ENCODE measurements at regions not wholly inside any gene's neighbourhood (a gene's known extent, or its start where the extent isn't known, plus 50 kb on each side); places are given as distances from the start of the nearest gene placed in this dataset.

- DNase-seq (ENCODE audit: low spot score in 2 of 2), result no peak
- H3K36me3 Mint-ChIP-seq, result no peaks in the 10 kb centered on the region
- no peaks in the 10 kb centered on the region for H3K9me3 Mint-ChIP-seq
- no peaks in the 10 kb centered on the region for H3K4me1 Mint-ChIP-seq
- ATAC-seq, result no peak
- H3K4me3 Mint-ChIP-seq, result no peak overlapping the region
- no peak overlapping the region for H3K27ac Mint-ChIP-seq
These were observed 92.7 kb downstream of the LEPR start for GRCh38 chr1:65512967-65513780.

- ATAC-seq (no peak), DNase-seq (ENCODE audit: low spot score in 2 of 2) (no peak)
- H3K27ac Mint-ChIP-seq, result no peak overlapping the region
- H3K36me3 Mint-ChIP-seq, result no peaks in the 10 kb centered on the region
- H3K4me1 Mint-ChIP-seq, result no peaks in the 10 kb centered on the region
- H3K4me3 Mint-ChIP-seq, result no peak overlapping the region
- no peaks in the 10 kb centered on the region for H3K9me3 Mint-ChIP-seq
These were observed 93.6 kb downstream of the LEPR start for GRCh38 chr1:65514041-65514440.

- Mint-ChIP-seq H3K9me3 (no peaks in the 10 kb centered on the region), H3K27ac (no peak overlapping the region), H3K36me3 (no peaks in the 10 kb centered on the region), H3K4me1 (no peaks in the 10 kb centered on the region), H3K4me3 (no peak overlapping the region)
- DNase-seq (ENCODE audit: low spot score in 2 of 2), result no peak
- no peak for ATAC-seq
These were observed 104.4 kb downstream of the LEPR start for GRCh38 chr1:65524931-65525265.

GRCh38 chr1:65525266-65526048, 105.0 kb downstream of the LEPR start:
- Mint-ChIP-seq H3K4me1 (no peaks in the 10 kb centered on the region), H3K4me3 (no peak overlapping the region), H3K36me3 (no peaks in the 10 kb centered on the region), H3K27ac (no peak overlapping the region), H3K9me3 (no peaks in the 10 kb centered on the region)
- ATAC-seq (no peak), DNase-seq (ENCODE audit: low spot score in 2 of 2) (no peak)

GRCh38 chr1:65526049-65526556, 105.6 kb downstream of the LEPR start:
- Mint-ChIP-seq H3K27ac (no peak overlapping the region), H3K9me3 (peaks cover 3% of the 10 kb centered on the region), H3K4me3 (no peak overlapping the region), H3K36me3 (no peaks in the 10 kb centered on the region), H3K4me1 (no peaks in the 10 kb centered on the region)
- DNase-seq (ENCODE audit: low spot score in 2 of 2) (no peak), ATAC-seq (no peak)

GRCh38 chr1:65527190-65527589, 106.7 kb downstream of the LEPR start:
- Mint-ChIP-seq H3K9me3 (peaks cover 6% of the 10 kb centered on the region), H3K4me1 (no peaks in the 10 kb centered on the region), H3K36me3 (no peaks in the 10 kb centered on the region), H3K27ac (no peak overlapping the region), H3K4me3 (no peak overlapping the region)
- no peak for DNase-seq (ENCODE audit: low spot score in 2 of 2)
- no peak for ATAC-seq

- peaks cover 6% of the 10 kb centered on the region for H3K9me3 Mint-ChIP-seq
- no peak overlapping the region for H3K27ac Mint-ChIP-seq
- H3K36me3 Mint-ChIP-seq, result no peaks in the 10 kb centered on the region
- ATAC-seq (no peak), DNase-seq (ENCODE audit: low spot score in 2 of 2) (no peak)
- H3K4me3 Mint-ChIP-seq, result no peak overlapping the region
- no peaks in the 10 kb centered on the region for H3K4me1 Mint-ChIP-seq
These were observed 107.4 kb downstream of the LEPR start for GRCh38 chr1:65527707-65528503.

- Mint-ChIP-seq H3K4me1 (no peaks in the 10 kb centered on the region), H3K9me3 (peaks cover 6% of the 10 kb centered on the region), H3K27ac (no peak overlapping the region), H3K36me3 (no peaks in the 10 kb centered on the region), H3K4me3 (no peak overlapping the region)
- no peak for DNase-seq (ENCODE audit: low spot score in 2 of 2)
- no peak for ATAC-seq
These were observed 111.6 kb downstream of the LEPR start for GRCh38 chr1:65531972-65532570.

GRCh38 chr1:65535981-65536380, 115.5 kb downstream of the LEPR start:
- H3K36me3 Mint-ChIP-seq, result no peaks in the 10 kb centered on the region
- no peak overlapping the region for H3K4me3 Mint-ChIP-seq
- no peaks in the 10 kb centered on the region for H3K4me1 Mint-ChIP-seq
- H3K27ac Mint-ChIP-seq, result no peak overlapping the region
- DNase-seq (ENCODE audit: low spot score in 2 of 2) (no peak), ATAC-seq (no peak)
- peaks cover 5% of the 10 kb centered on the region for H3K9me3 Mint-ChIP-seq

- ATAC-seq (no peak), DNase-seq (ENCODE audit: low spot score in 2 of 2) (no peak)
- no peak overlapping the region for H3K4me3 Mint-ChIP-seq
- H3K36me3 Mint-ChIP-seq, result no peaks in the 10 kb centered on the region
- H3K27ac Mint-ChIP-seq, result no peak overlapping the region
- no peaks in the 10 kb centered on the region for H3K4me1 Mint-ChIP-seq
- no peaks in the 10 kb centered on the region for H3K9me3 Mint-ChIP-seq
These were observed 117.6 kb downstream of the LEPR start for GRCh38 chr1:65538086-65538485.

GRCh38 chr1:65538664-65539063, 118.2 kb downstream of the LEPR start:
- H3K4me3 Mint-ChIP-seq, result no peak overlapping the region
- H3K27ac Mint-ChIP-seq, result no peak overlapping the region
- DNase-seq (ENCODE audit: low spot score in 2 of 2) (no peak), ATAC-seq (no peak)
- H3K9me3 Mint-ChIP-seq, result no peaks in the 10 kb centered on the region
- H3K36me3 Mint-ChIP-seq, result no peaks in the 10 kb centered on the region
- no peaks in the 10 kb centered on the region for H3K4me1 Mint-ChIP-seq

- no peak for DNase-seq (ENCODE audit: low spot score in 2 of 2)
- Mint-ChIP-seq H3K4me1 (no peaks in the 10 kb centered on the region), H3K36me3 (no peaks in the 10 kb centered on the region), H3K27ac (no peak overlapping the region), H3K4me3 (no peak overlapping the region), H3K9me3 (no peaks in the 10 kb centered on the region)
- no peak for ATAC-seq
These were observed 119.0 kb downstream of the LEPR start for GRCh38 chr1:65539266-65540131.

GRCh38 chr1:65541161-65541560, 120.7 kb downstream of the LEPR start:
- Mint-ChIP-seq H3K36me3 (no peaks in the 10 kb centered on the region), H3K27ac (no peak overlapping the region), H3K4me3 (no peak overlapping the region), H3K4me1 (no peaks in the 10 kb centered on the region), H3K9me3 (no peaks in the 10 kb centered on the region)
- no peak for ATAC-seq
- DNase-seq (ENCODE audit: low spot score in 2 of 2), result no peak

GRCh38 chr1:65541865-65542264, 121.4 kb downstream of the LEPR start:
- ATAC-seq, result no peak
- H3K36me3 Mint-ChIP-seq, result no peaks in the 10 kb centered on the region
- no peaks in the 10 kb centered on the region for H3K9me3 Mint-ChIP-seq
- H3K27ac Mint-ChIP-seq, result no peak overlapping the region
- H3K4me1 Mint-ChIP-seq, result no peaks in the 10 kb centered on the region
- H3K4me3 Mint-ChIP-seq, result no peak overlapping the region
- DNase-seq (ENCODE audit: low spot score in 2 of 2), result no peak
